ENCODE measurements at regions not wholly inside any gene's neighbourhood (a gene's known extent, or its start where the extent isn't known, plus 50 kb on each side); places are given as distances from the start of the nearest gene placed in this dataset.
A peak's percentile ranks its signal among the peaks of the same experiment; 100 is the strongest.

DNA sequence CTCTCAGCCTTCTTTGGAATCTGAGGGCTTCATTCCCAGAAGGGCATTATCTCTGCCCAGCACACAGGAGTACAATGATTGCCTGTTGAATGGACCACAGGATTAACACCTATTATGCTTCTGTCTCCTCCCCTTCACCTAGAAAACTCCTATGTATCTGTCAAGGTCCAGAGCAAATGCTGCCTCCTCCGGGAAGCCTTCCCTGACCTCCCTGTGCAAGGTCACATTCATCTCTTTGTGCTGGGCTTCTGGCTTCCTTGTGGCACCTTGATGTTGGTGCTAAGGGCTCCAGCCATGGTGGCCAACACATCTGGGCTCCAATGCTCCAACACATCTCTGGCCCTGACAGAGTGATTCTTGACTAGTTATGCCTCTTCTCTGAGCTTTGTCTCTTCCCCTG lies 49.9 kb upstream of the ATP2B2 start:
- ATAC-seq (no peak), FAIRE-seq (no peak), DNase-seq (ENCODE audit: low read depth in 1 of 2, low spot score in 1 of 2) (no peak)
- TF ChIP-seq ZFP36 (IDR thresholded peaks at IDR 0.05; ENCODE audit: borderline replicate concordance, partially characterized antibody), result peak; percentile 54
- no peak for TF ChIP-seq CBX2 (IDR thresholded peaks at IDR 0.05; ENCODE audit: borderline replicate concordance, low read depth)
- 0 out of 3 replicates have a peak, but pooled peaks cover 6% of the 10 kb centered on the region for H3K4me1 ChIP-seq
- no peak overlapping the region for H3K4me2 ChIP-seq
- ChIA-PET CTCF (no interaction called here), POLR2A (no interaction called here)
- no peaks in the 10 kb centered on the region for H3K9me3 ChIP-seq
- 0% methylated on average over 1 of the region's 1 CpG for WGBS (ENCODE audit: missing lambda C conversion rate)
- no peak overlapping the region for H3K4me3 ChIP-seq
- no peak overlapping the region for H3K27ac ChIP-seq

GRCh38 chr3:10556312-10556711 lies 50.9 kb upstream of the ATP2B2 start:
- ATAC-seq, result no peak
- ChIA-PET CTCF (no interaction called here), POLR2A (no interaction called here)
- TF ChIP-seq RARB (CRISPR knock-in tag; IDR thresholded peaks at IDR 0.05), result no peak
- no peak for TF ChIP-seq NPAS2 (CRISPR knock-in tag; IDR thresholded peaks at IDR 0.05; ENCODE audit: borderline replicate concordance)
- no peak for TF ChIP-seq PBX3 (IDR thresholded peaks at IDR 0.05)
- no peak for TF ChIP-seq BHLHE40 (IDR thresholded peaks at IDR 0.05; ENCODE audit: low read depth, low read length)
- no peak for TF ChIP-seq EP300 (IDR thresholded peaks at IDR 0.05)
- no peak for TF ChIP-seq SREBF2 (IDR thresholded peaks at IDR 0.05)
- Histone ChIP-seq H3K4me3 (no peak overlapping the region), H3K4me1 (0 out of 3 replicates have a peak, but pooled peaks cover 6% of the 10 kb centered on the region), H3K27ac (no peak overlapping the region), H3K4me2 (no peak overlapping the region), H3K9me3 (no peaks in the 10 kb centered on the region)
- 45% methylated on average over 7 of the region's 7 CpGs for WGBS (ENCODE audit: missing lambda C conversion rate)
- no peak for FAIRE-seq
- no peak for DNase-seq (ENCODE audit: low read depth in 1 of 2, low spot score in 1 of 2)

GRCh38 chr3:10557250-10557649 lies 51.9 kb upstream of the ATP2B2 start:
- POLR2A ChIA-PET, result no interaction called here
- no peak overlapping the region for H3K4me2 ChIP-seq
- ATAC-seq, result 0 out of 6 replicates have a peak, but pooled peaks of 1 of the 2 experiments have one; percentile 5

GRCh38 chr3:10557781-10558373 lies 52.5 kb upstream of the ATP2B2 start:
- whole genome bisulfite sequencing (ENCODE audit: missing lambda C conversion rate), result 14% methylated on average over 4 of the region's 5 CpGs
- Histone ChIP-seq H3K4me1 (no peaks in the 10 kb centered on the region), H3K27ac (no peak overlapping the region), H3K4me3 (no peak overlapping the region), H3K4me2 (no peak overlapping the region), H3K9me3 (no peaks in the 10 kb centered on the region)
- TF ChIP-seq RCOR1 (IDR thresholded peaks at IDR 0.05; ENCODE audit: low read depth, low read length), result no peak
- no peak for TF ChIP-seq FOSL2 (IDR thresholded peaks at IDR 0.05)
- peak; percentile 17; the same call in 1 of the 2 replicates for TF ChIP-seq FOSL2 (CRISPR knock-in tag; IDR thresholded peaks at IDR 0.05)
- ATAC-seq, result peak; percentile 81 to 83
- ChIA-PET POLR2A (no interaction called here), CTCF (interaction anchor here (0.8 to 1.6 kb wide), 2 partner anchors 11 to 13 kb away, joined by 3 to 5 read pairs; no protein-coding TSS in a partner anchor)
- DNase-seq (ENCODE audit: low read depth in 1 of 2, low spot score in 1 of 2), result peak; percentile 27 to 38
- no peak for FAIRE-seq

More at GRCh38 chr3:10557250-10557649, 51.9 kb upstream of the ATP2B2 start:
- TF ChIP-seq BHLHE40 (IDR thresholded peaks at IDR 0.05; ENCODE audit: low read depth, low read length) (no peak), MAX (IDR thresholded peaks at IDR 0.05) (no peak), MYC (IDR thresholded peaks at IDR 0.05; ENCODE audit: borderline replicate concordance, low read length) (no peak), MAZ (IDR thresholded peaks at IDR 0.05; ENCODE audit: borderline replicate concordance, low read depth, low read length) (no peak), FOSB (CRISPR knock-in tag; IDR thresholded peaks at IDR 0.05) (no peak), HOXA7 (CRISPR knock-in tag; IDR thresholded peaks at IDR 0.05) (no peak), HOXB5 (CRISPR knock-in tag; IDR thresholded peaks at IDR 0.05) (no peak), PBX3 (IDR thresholded peaks at IDR 0.05) (no peak), EHF (CRISPR knock-in tag; IDR thresholded peaks at IDR 0.05) (no peak), RNF2 (IDR thresholded peaks at IDR 0.05; ENCODE audit: borderline replicate concordance, low read depth) (no peak), CBX2 (IDR thresholded peaks at IDR 0.05; ENCODE audit: borderline replicate concordance, low read depth) (no peak)
- CTCF ChIA-PET, result interaction anchor here (0.8 to 1.6 kb wide), 2 partner anchors 12 to 13 kb away, joined by 3 to 5 read pairs; no protein-coding TSS in a partner anchor
- Histone ChIP-seq H3K27ac (no peak overlapping the region), H3K9me3 (no peaks in the 10 kb centered on the region), H3K4me3 (no peak overlapping the region), H3K4me1 (no peaks in the 10 kb centered on the region)
- DNase-seq (ENCODE audit: low read depth in 1 of 2, low spot score in 1 of 2) (no peak), FAIRE-seq (no peak)
- 34% methylated on average over 7 of the region's 7 CpGs for WGBS (ENCODE audit: missing lambda C conversion rate)
